ENCODE measurements at regions not wholly inside any gene's neighbourhood (a gene's known extent, or its start where the extent isn't known, plus 50 kb on each side); places are given as distances from the start of the nearest gene placed in this dataset.

DNA sequence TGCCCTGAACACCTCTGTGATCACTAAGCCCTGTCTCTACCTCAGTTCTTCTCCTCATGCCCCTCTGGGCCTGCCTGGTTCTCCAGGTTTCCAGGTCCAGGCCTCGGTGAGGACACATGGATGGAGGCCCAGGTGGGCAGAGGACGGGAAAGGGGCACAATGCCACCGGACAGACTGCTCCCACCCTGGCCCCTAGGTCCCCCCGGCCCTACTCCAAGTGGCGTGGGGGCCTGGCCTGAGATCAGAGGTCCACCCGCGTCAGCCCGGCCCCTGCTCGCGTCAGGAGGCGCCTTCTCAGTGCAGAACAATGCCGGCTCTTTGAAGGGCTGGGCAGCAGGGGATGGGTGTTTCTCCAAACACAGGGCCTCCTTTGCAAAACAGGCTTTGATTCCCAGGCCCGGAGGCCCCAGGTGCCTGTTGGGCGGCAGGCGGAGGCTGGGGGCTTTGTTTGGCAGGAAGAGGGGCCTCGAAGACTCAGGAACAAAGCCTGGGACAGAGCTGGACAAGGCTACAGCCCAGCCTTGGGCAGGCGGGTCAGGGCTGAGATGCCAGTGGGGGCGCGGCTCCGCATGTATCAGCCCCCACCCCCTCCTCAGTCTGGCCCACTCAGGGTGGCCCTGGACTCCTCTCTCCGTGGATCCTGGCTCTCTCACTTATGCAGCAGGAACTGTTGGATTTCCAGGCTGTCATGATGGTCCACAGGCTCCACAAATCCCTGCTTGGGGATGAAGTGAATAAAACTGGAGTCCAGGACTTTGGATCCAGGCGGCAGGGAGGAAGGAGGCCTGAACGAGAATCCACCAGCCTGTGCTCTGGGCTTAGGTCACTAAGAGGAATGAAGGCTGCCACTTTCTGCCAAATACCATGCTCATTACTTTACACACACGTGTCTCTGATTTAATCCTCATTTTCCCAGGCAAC lies 77.4 kb upstream of the SLC2A1 start:
- Histone ChIP-seq H2AFZ (peak overlapping the region; percentile 89), H3K27ac (ENCODE audit: low read depth) (no peak overlapping the region), H3K27me3 (ENCODE audit: insufficient read depth) (no peaks in the 10 kb centered on the region), H3K79me2 (replicated peaks; ENCODE audit: insufficient read depth) (no peaks in the 10 kb centered on the region), H3K4me2 (no peak overlapping the region), H3F3A (replicated peaks; ENCODE audit: low read depth) (0 out of 2 replicates have a peak, but pooled peaks cover 6% of the 10 kb centered on the region), H3K9me2 (ENCODE audit: insufficient read depth) (no peaks in the 10 kb centered on the region), H3K4me1 (ENCODE audit: insufficient read depth) (peaks cover 3% of the 10 kb centered on the region), H3K4me3 (no peak overlapping the region), H3K36me3 (ENCODE audit: insufficient read depth) (no peaks in the 10 kb centered on the region), H4K20me1 (replicated peaks; ENCODE audit: insufficient read depth) (no peaks in the 10 kb centered on the region)
- Mint-ChIP-seq H3K4me3 (no peak overlapping the region), H3K27ac (no peak overlapping the region), H3K36me3 (ENCODE audit: low read depth) (no peaks in the 10 kb centered on the region), H3K4me1 (peaks cover 30% of the 10 kb centered on the region), H3K9me3 (no peaks in the 10 kb centered on the region), H3K27me3 (ENCODE audit: insufficient read depth, low read depth, poor library complexity) (peaks cover 4% of the 10 kb centered on the region)
- TF ChIP-seq EZH2phosphoT487 (IDR thresholded peaks at IDR 0.05; ENCODE audit: unreplicated experiment) (no peak), ZNF331 (CRISPR knock-in tag; IDR thresholded peaks at IDR 0.05; ENCODE audit: low read depth) (no peak)
- DNase-seq (ENCODE audit: low spot score), result peak; percentile 14
- peak; percentile 73 for ATAC-seq

DNA sequence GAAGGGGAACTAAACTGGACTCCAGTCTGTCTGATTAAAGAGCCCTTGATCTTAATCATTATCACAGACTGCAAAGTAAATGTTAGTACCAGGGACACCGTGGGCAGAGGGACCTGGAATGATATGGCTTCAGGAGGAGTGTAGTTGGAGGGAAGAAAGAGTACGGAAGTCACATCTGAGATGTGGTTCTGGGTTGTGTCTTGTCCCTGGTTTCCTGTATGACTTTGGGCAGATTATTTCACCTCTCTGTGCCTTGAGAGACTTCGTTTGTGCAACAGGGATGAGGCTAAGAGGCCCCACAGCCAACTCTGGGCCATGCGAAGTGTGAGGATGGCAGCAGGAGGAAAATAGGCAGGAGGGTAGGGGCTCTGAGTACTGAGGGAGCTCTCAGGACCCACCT lies 76.1 kb upstream of the SLC2A1 start:
- no peaks in the 10 kb centered on the region for H3K36me3 ChIP-seq (ENCODE audit: insufficient read depth)

DNA sequence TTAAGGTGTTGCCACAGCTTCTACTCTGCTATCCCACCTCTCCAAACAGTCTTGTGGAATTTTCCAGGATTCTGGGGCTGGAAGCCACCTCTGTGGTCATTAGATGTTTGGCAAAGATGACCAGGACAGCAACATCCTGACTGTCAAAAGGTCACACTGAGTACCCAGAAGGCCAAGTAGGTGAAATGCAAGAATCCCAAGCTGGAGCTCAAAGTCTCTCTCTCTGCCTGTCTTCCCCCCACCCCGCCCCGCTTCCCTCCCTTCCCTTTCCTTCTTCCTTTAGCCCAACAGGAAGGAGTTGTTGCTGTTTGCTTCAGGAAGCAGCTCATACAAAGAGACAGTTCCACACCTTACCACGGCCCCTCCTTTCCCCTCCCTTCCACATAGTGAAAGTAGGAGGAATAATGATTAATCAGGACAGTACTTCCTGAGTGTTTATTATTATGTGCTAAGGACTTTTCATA lies 75.6 kb upstream of the SLC2A1 start:
- H3K9me3 Mint-ChIP-seq, result no peaks in the 10 kb centered on the region
- peaks cover 4% of the 10 kb centered on the region for H3K27me3 Mint-ChIP-seq (ENCODE audit: insufficient read depth, low read depth, poor library complexity)
- Histone ChIP-seq H3K4me3 (no peak overlapping the region), H3K79me2 (replicated peaks; ENCODE audit: insufficient read depth) (no peaks in the 10 kb centered on the region), H3F3A (replicated peaks; ENCODE audit: low read depth) (0 out of 2 replicates have a peak, but pooled peaks cover 6% of the 10 kb centered on the region), H3K27me3 (ENCODE audit: insufficient read depth) (no peaks in the 10 kb centered on the region), H4K20me1 (replicated peaks; ENCODE audit: insufficient read depth) (no peaks in the 10 kb centered on the region), H3K4me1 (ENCODE audit: insufficient read depth) (peaks cover 3% of the 10 kb centered on the region), H3K4me2 (no peak overlapping the region), H3K36me3 (ENCODE audit: insufficient read depth) (no peaks in the 10 kb centered on the region), H2AFZ (peak overlapping the region; percentile 81; the same call in 1 of the 2 replicates), H3K9me2 (ENCODE audit: insufficient read depth) (no peaks in the 10 kb centered on the region), H3K27ac (ENCODE audit: low read depth) (no peak overlapping the region)
- no peak for DNase-seq (ENCODE audit: low spot score)
- H3K4me1 Mint-ChIP-seq, result peaks cover 27% of the 10 kb centered on the region
- no peaks in the 10 kb centered on the region for H3K36me3 Mint-ChIP-seq (ENCODE audit: low read depth)
- H3K4me3 Mint-ChIP-seq, result no peak overlapping the region
- ATAC-seq, result no peak
- H3K27ac Mint-ChIP-seq, result no peak overlapping the region
- TF ChIP-seq EZH2phosphoT487 (IDR thresholded peaks at IDR 0.05; ENCODE audit: unreplicated experiment) (no peak), CREB1 (CRISPR knock-in tag; IDR thresholded peaks at IDR 0.05; ENCODE audit: low read depth) (no peak), POLR2AphosphoS5 (IDR thresholded peaks at IDR 0.05; ENCODE audit: low read depth) (no peak)
- TF ChIP-seq, protein P1, sequence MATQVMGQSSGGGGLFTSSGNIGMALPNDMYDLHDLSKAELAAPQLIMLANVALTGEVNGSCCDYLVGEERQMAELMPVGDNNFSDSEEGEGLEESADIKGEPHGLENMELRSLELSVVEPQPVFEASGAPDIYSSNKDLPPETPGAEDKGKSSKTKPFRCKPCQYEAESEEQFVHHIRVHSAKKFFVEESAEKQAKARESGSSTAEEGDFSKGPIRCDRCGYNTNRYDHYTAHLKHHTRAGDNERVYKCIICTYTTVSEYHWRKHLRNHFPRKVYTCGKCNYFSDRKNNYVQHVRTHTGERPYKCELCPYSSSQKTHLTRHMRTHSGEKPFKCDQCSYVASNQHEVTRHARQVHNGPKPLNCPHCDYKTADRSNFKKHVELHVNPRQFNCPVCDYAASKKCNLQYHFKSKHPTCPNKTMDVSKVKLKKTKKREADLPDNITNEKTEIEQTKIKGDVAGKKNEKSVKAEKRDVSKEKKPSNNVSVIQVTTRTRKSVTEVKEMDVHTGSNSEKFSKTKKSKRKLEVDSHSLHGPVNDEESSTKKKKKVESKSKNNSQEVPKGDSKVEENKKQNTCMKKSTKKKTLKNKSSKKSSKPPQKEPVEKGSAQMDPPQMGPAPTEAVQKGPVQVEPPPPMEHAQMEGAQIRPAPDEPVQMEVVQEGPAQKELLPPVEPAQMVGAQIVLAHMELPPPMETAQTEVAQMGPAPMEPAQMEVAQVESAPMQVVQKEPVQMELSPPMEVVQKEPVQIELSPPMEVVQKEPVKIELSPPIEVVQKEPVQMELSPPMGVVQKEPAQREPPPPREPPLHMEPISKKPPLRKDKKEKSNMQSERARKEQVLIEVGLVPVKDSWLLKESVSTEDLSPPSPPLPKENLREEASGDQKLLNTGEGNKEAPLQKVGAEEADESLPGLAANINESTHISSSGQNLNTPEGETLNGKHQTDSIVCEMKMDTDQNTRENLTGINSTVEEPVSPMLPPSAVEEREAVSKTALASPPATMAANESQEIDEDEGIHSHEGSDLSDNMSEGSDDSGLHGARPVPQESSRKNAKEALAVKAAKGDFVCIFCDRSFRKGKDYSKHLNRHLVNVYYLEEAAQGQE (IDR thresholded peaks at IDR 0.05; ENCODE audit: unreplicated experiment), result no peak

More for the DNA sequence above, 76.1 kb upstream of the SLC2A1 start:
- Histone ChIP-seq H3K4me1 (ENCODE audit: insufficient read depth) (peaks cover 3% of the 10 kb centered on the region), H3K79me2 (replicated peaks; ENCODE audit: insufficient read depth) (no peaks in the 10 kb centered on the region), H3K9me2 (ENCODE audit: insufficient read depth) (no peaks in the 10 kb centered on the region), H4K20me1 (replicated peaks; ENCODE audit: insufficient read depth) (no peaks in the 10 kb centered on the region), H3K4me3 (no peak overlapping the region), H3K4me2 (no peak overlapping the region), H3F3A (replicated peaks; ENCODE audit: low read depth) (0 out of 2 replicates have a peak, but pooled peaks cover 6% of the 10 kb centered on the region), H2AFZ (peak overlapping the region; percentile 81; the same call in 1 of the 2 replicates), H3K27me3 (ENCODE audit: insufficient read depth) (no peaks in the 10 kb centered on the region), H3K27ac (ENCODE audit: low read depth) (no peak overlapping the region)
- H3K27me3 Mint-ChIP-seq (ENCODE audit: insufficient read depth, low read depth, poor library complexity), result peaks cover 4% of the 10 kb centered on the region
- H3K36me3 Mint-ChIP-seq (ENCODE audit: low read depth), result no peaks in the 10 kb centered on the region
- peaks cover 30% of the 10 kb centered on the region for H3K4me1 Mint-ChIP-seq
- H3K9me3 Mint-ChIP-seq, result no peaks in the 10 kb centered on the region
- DNase-seq (ENCODE audit: low spot score), result no peak
- H3K4me3 Mint-ChIP-seq, result no peak overlapping the region; the same call in 2 of the 3 replicates
- TF ChIP-seq, protein P2, sequence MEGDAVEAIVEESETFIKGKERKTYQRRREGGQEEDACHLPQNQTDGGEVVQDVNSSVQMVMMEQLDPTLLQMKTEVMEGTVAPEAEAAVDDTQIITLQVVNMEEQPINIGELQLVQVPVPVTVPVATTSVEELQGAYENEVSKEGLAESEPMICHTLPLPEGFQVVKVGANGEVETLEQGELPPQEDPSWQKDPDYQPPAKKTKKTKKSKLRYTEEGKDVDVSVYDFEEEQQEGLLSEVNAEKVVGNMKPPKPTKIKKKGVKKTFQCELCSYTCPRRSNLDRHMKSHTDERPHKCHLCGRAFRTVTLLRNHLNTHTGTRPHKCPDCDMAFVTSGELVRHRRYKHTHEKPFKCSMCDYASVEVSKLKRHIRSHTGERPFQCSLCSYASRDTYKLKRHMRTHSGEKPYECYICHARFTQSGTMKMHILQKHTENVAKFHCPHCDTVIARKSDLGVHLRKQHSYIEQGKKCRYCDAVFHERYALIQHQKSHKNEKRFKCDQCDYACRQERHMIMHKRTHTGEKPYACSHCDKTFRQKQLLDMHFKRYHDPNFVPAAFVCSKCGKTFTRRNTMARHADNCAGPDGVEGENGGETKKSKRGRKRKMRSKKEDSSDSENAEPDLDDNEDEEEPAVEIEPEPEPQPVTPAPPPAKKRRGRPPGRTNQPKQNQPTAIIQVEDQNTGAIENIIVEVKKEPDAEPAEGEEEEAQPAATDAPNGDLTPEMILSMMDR (conservative IDR thresholded peaks at IDR 0.05; ENCODE audit: low read depth in 2 of 2), result no peak
- TF ChIP-seq NANOG (IDR thresholded peaks at IDR 0.05; ENCODE audit: borderline replicate concordance), result no peak
- ATAC-seq, result no peak
- H3K27ac Mint-ChIP-seq, result no peak overlapping the region
